GM12891 (cell line): ENCODE measurements at regions not wholly inside any gene's neighbourhood (a gene's known extent, or its start where the extent isn't known, plus 50 kb on each side); places are given as distances from the start of the nearest gene placed in this dataset.

ENCODE experiments used
- DNase-seq: peaks from one replicate; pipeline ENCODE4 v3.0.0; 2011; ENCODE audit warnings: low spot score; ENCODE audit not compliant: insufficient read length
- FAIRE-seq: peaks from 2 replicates; lab custom pipeline; 2011; peaks lifted over from hg19 to GRCh38; lab: Jason Lieb, UNC
- PAX5 ChIP-seq: IDR thresholded peaks from 2 replicates; pipeline ENCODE4 v1.6.1; 2011; ENCODE audit warnings: low read length, moderate library complexity, mild to moderate bottlenecking; ENCODE audit not compliant: insufficient read depth, severe bottlenecking
- POLR2A ChIP-seq: IDR thresholded peaks from 2 replicates; pipeline ENCODE4 v1.6.1; 2011; ENCODE audit warnings: low read depth, low read length, control low read depth
- POLR2AphosphoS5 ChIP-seq: IDR thresholded peaks from 2 replicates; pipeline ENCODE4 v1.6.1; 2011; ENCODE audit warnings: low read depth, low read length, control low read depth
- POU2F2 ChIP-seq: IDR thresholded peaks from 2 replicates; pipeline ENCODE4 v1.6.1; 2011; ENCODE audit warnings: low read depth, mild to moderate bottlenecking, control low read depth, low read length, moderate library complexity
- SPI1 ChIP-seq: IDR thresholded peaks from 2 replicates; pipeline ENCODE4 v1.6.1; 2011; ENCODE audit warnings: low read depth, low read length, control low read depth
- TAF1 ChIP-seq: IDR thresholded peaks from 2 replicates; pipeline ENCODE4 v1.6.1; 2011; ENCODE audit warnings: low read depth, low read length, control low read depth

DNA sequence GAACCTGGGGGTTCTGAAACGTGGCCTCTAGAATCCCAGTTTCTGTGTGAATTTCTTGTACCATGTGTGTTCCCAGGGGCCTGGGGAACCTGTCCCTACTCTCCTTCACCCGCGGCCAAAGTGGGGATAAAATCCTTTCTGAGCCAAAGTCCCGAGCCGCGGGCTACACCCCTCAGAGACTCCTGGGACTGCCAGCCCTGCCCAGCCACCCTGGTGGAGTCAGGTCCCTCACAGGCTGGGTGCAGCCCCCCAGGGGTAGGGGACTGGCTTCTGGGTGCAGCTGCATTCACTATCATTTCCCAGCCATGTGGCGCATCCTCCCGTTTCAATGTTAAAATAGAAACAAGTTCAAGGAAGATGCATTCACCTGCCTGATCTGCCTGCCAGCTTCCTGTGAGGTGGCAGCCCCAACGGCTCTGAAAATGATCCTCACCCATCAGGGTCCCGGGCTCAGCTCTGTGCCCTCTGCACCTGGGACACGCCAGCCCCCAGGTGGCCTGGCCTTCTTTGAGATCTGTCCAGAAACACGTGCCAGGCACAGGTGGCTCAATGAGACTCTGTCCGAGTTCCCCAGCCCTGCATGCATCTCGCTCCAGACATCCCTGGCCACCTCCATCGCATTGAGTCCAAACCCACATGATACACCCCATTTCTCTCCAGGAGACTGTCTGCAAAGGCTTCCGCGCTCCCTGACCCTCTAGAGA, 338.8 kb downstream of the CTTN start:
- no peak for DNase-seq
- TF ChIP-seq SPI1 (no peak), POLR2AphosphoS5 (no peak), TAF1 (no peak), POLR2A (no peak), PAX5 (no peak), POU2F2 (no peak)
- FAIRE-seq = no peak

DNA sequence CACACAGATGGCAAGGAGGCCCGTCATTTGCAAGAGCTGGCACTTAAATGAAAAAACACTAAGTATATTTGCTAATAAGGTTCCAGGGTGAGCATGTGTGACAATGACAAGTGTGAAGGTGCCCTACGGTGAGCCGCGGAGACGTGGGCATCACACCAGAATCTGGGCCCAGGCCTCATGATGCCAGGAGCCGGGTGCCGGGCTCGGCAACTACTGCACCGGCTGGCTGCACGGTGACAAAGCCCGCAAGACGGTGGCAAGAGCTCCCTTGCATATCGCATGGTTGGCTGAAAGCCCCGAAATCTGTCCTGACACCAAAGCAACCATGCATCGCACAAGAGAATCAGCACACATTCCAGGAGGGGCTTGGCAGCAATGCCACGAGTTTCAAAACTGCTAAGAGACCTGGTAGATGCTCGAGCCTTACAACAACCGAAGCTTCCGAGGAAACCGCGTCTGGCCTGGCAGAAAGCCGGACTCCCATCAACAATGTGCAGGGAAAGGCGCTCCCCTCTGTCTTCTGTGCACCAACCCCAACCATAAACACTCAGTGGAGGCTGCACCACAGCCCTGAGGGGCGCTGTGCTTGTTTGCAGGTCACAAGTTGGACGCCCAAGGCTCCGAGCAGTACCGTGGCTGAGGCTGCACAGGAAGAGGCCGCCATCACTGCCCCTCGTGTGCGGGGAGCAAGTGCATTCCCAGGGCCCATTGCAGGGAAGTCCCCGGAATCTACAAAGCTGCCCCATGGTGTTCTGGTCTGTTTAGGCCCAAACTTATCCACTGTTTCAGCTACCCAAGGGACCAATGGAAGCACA, 339.7 kb downstream of the CTTN start:
- no peak for FAIRE-seq
- no peak for TF ChIP-seq POLR2AphosphoS5
- no peak for TF ChIP-seq POLR2A
- DNase-seq = no peak

DNA sequence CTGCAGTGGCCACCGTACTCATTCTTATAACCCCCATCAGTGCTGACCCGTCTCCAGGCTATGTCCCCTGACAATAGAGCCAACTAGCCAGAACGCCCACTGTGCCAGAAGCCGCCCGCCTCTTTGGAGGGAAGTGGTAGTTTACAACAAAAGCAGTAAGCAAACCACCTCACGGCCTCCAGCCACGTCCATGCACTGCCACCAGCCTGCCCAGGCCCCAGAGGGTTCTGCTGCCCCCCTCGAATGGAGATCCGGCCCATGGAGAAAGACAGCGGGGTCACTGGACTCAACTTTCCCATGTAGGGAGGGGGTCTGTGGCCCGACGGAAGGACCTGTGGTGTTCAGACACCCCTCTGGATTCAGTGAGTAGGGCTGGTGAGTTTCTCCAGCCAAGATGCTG, 340.3 kb downstream of the CTTN start:
- FAIRE-seq (no peak), DNase-seq (no peak)
- TF ChIP-seq SPI1 (no peak), POLR2AphosphoS5 (no peak), PAX5 (no peak), POLR2A (no peak), TAF1 (no peak), POU2F2 (no peak)

- FAIRE-seq = no peak
- DNase-seq = no peak
- TF ChIP-seq POLR2A (no peak), TAF1 (no peak), PAX5 (no peak), SPI1 (no peak)
Measured at GRCh38 chr11:70739091-70739490, 340.8 kb downstream of the CTTN start.

DNA sequence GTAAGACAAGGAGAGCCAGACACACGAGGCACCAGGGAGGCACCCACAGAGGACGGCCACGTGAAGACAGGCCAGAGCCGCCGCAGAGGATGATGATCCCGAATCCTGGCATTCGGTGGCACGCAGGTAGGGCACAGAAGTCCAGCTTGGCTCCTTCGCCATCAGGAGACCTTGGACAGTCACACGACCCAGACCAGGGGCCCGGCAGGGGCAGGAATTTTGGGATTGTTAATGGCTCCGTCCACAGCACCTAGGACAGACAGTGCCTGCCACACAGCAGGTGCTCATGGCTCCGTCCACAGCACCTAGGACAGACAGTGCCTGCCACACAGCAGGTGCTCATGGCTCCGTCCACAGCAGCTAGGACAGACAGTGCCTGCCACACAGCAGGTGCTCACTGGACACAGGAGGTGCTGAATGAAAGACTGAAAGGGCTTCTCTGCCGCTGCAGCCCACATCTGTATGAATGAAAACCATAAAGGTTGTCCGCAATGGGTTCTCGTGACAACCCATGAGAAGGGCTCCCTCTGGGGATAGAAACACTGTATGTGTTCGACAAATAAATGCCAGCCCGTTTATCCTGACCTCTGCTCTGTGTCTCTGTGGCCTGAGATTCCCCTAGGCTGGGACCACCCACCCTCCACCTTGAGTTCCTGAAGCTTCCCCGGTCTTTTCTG, 341.6 kb downstream of the CTTN start:
- FAIRE-seq (no peak), DNase-seq (no peak)
- no peak for TF ChIP-seq POLR2A
- TF ChIP-seq POLR2AphosphoS5 = no peak

DNA sequence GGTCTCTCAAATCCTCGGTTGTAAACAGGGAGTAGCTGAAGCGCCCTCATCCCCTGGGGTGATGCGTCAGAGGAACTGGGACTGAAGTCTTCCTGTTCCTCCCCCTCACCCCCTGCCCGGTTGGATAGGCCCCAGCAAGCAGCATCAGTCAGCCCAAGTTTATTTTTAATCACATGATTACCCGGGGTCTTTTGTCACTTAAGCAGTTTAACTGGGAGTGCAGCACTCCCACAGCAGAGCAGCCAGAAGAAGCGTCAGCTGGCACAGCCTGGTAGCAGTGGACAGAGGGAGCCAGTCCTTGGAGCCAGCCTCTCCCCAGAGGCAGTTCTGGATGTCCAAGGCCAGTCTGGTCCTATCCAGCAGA, 342.1 kb downstream of the CTTN start:
- no peak for DNase-seq
- TF ChIP-seq TAF1 (no peak), POU2F2 (no peak), PAX5 (no peak), SPI1 (no peak), POLR2AphosphoS5 (no peak), POLR2A (no peak)
- no peak for FAIRE-seq

- no peak for TF ChIP-seq TAF1
- TF ChIP-seq POLR2AphosphoS5 = no peak
- TF ChIP-seq PAX5 = no peak
- TF ChIP-seq POLR2A = no peak
- TF ChIP-seq SPI1 = no peak
- TF ChIP-seq POU2F2 = no peak
- no peak for DNase-seq
- no peak for FAIRE-seq
Measured at GRCh38 chr11:70741085-70741484, 342.8 kb downstream of the CTTN start.

DNA sequence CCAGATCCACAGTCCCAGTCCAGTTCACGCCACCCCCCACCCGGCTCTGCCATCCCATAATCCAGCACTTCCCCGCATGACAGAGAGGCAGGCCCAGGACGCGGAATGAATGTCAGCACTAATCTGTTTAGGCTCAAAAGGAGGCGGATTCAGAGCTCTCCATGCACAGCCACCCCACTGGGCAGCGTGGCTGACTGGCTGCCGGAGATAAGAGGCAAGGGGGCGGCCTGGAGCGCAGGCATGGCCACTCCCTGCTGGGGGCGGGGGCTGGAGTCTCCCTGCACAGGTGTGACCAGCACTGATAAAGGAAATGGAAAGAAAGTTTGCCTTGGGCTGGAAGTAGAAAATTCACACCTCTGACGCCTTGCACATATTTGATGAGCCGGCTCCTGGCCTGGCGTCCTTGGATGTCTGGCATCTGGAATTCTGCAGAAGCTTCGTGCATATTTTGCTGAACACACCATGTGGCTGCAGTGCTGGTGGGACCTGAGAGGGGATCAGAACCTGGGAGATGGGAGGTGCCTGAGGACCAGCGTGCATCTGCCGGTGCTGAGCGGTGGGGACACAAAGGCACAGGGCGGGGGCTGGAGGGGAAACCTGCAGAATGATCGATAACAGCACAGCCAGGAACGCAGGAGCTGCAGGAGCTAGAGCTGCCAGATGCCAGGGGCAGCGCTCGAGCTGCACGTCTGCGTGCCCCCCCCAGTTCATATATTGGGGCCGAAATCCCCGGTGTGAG, 344.4 kb downstream of the CTTN start:
- FAIRE-seq (no peak), DNase-seq (no peak)
- TF ChIP-seq SPI1 (no peak), POLR2AphosphoS5 (no peak), TAF1 (no peak)

GRCh38 chr11:70743329-70743728, 345.0 kb downstream of the CTTN start:
- FAIRE-seq = no peak
- TF ChIP-seq POLR2A (no peak), SPI1 (no peak), TAF1 (no peak), PAX5 (no peak), POU2F2 (no peak), POLR2AphosphoS5 (no peak)
- no peak for DNase-seq

GRCh38 chr11:70743941-70744351, 345.6 kb downstream of the CTTN start:
- FAIRE-seq (no peak), DNase-seq (no peak)
- TF ChIP-seq POLR2AphosphoS5 (no peak), POU2F2 (no peak), SPI1 (no peak), POLR2A (no peak), TAF1 (no peak), PAX5 (no peak)
